ENCODE measurements at regions not wholly inside any gene's neighbourhood (a gene's known extent, or its start where the extent isn't known, plus 50 kb on each side); places are given as distances from the start of the nearest gene placed in this dataset.
"Not testable (repeated sequence)": the region's sequence is repeated elsewhere in the genome, so short reads cannot be mapped to it uniquely, and the experiment has no call there.

GRCh38 chr20:53872561-53873229, 197.7 kb downstream of the BCAS1 start:
- no peak for DNase-seq (ENCODE audit: low read depth)

GRCh38 chr20:53872081-53872541, 198.3 kb downstream of the BCAS1 start:
- no peak for DNase-seq (ENCODE audit: low read depth)

DNA sequence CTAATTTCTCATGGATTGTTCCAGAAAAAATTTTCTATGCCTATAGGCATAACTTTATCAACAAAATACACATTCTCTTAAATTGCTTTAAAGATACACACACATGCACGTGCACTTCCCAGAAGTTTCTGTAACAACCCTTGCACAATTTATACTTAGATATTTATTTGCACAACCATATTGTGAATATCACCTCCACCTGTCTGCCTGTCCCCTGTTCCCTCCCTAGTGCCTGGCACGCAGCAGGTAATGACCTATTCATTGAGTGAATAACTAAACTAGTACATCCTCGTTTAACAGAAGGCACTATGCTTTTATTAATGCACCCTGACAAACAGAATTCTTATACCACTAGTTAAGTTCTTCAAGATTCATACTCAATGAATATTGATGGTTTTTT, 198.9 kb downstream of the BCAS1 start:
- DNase-seq (ENCODE audit: low read depth) = no peak

DNA sequence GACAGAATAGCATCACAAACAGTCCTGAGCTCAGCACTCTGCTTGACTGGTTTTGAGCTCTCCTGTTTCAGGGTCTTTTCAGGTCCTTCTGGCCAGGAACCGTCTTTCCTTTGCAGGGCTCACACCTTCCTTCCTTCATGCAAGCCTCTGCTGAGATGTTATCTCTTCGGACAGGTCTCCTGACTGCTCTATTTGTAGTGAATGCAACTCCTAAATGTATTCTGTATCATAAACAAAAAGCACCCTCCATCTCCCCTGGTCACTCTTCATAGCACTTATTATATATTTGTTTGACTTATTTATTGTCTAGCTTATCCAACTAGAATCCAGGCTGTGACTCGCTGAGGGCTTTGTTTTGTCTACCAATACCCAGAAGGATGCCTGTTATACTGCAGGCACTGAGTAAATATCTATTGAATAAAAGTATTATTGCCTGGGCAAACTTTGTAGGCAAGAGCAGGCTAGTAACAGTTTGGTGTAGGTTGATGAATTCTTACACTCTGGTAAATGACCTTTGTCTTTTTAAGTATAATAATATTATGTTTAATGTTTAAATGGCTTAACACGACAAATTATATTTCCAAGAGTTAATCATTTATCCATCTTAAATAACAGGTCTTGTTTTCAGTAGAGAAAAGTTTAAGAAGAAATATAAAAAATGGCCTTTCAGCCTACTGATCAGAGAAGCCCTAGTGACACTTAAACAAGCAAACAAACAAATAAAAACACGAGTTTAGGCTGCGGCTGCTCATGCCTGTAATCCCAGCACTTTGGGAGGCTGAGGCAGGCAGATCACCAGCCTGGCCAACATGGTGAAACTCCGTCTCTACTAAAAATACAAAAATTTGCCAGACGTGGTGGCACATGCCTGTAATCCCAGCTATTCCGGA, 199.7 kb downstream of the BCAS1 start:
- no peak for DNase-seq (ENCODE audit: low read depth)

- no peak for DNase-seq (ENCODE audit: low read depth)
Measured at GRCh38 chr20:53869466-53870258, 200.7 kb downstream of the BCAS1 start.

DNA sequence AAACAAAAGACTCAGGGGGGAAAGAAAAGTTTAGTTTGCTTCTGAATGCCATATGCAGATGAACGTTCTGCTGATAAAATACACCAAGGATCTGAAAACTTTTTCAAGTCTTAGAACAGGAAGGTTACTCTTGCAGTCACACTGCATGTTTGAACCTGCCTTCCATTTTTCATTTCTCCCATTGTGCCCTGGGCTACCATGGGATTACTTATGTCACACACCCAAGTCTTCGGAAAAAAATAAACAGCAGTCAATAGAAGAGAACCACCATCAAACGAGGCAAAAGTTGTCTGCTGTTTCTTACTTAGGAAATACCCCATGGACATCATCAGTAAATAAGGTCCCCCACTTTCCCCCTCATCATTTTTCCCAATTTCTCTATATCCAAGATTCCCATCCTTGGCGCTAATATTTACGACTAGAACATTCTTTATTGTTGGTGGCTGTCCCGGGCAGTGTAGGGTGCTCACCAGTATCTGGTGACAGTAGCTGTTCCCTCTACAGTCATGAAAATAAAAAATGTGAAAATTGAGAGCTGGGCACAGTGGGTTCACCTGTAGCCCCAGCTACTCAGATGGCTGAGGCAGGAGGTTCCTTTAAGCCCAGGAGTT, 202.5 kb downstream of the BCAS1 start:
- DNase-seq (ENCODE audit: low read depth) = no peak

DNA sequence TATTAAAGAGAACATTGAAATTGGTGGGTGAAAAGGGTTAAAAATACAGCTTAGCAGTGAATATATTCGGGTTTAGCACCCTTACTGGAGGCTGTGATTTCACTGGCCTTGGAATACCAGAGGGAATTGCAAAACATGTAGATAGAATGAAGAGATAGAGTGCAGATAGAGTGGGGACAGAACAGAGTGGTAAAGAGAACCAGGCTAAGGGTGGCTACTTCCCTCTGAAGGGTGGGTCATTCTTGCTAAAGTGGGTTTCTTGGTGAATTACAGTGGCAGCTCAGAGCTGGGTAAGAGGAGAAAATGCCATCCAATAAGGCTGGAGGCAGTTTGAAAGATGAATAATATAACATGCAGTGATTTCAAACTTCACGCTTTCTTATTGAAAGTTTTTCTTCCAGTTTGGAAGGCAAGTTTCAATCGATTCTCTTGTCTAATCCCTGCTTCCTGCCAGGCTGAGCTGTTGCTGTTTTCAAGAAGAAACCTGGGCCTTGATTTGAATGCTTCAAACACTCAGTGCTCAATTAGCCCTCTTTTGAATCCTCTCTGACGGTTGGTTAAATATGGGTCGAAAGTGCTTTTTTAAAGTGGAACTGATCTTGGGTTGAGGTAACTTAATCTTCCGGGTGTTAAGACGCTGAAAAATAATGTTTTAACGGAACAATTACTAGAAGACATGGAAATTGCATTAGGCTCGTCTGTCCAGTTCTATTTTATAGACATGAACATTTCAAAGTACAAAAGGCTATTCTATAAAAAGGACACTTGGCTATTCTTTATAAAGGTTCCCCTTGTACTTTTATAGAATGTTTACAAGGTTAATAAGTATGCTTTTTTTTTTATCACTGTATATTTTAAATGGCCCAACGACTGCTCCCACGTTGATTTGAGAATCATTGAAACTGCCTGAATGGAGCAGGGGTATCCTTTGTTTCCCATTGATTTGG, 203.3 kb downstream of the BCAS1 start:
- DNase-seq (ENCODE audit: low read depth) = no peak

GRCh38 chr20:53865901-53866793, 204.2 kb downstream of the BCAS1 start:
- DNase-seq (ENCODE audit: low read depth) = no peak

GRCh38 chr20:53864765-53865683, 205.4 kb downstream of the BCAS1 start:
- DNase-seq (ENCODE audit: low read depth) = not testable (repeated sequence)

GRCh38 chr20:53863923-53864641, 206.3 kb downstream of the BCAS1 start:
- DNase-seq (ENCODE audit: low read depth) = not testable (repeated sequence)

- DNase-seq (ENCODE audit: low read depth) = not testable (repeated sequence)
Measured at GRCh38 chr20:53863535-53863922, 206.9 kb downstream of the BCAS1 start.

GRCh38 chr20:53863039-53863438, 207.4 kb downstream of the BCAS1 start:
- not testable (repeated sequence) for DNase-seq (ENCODE audit: low read depth)

DNA sequence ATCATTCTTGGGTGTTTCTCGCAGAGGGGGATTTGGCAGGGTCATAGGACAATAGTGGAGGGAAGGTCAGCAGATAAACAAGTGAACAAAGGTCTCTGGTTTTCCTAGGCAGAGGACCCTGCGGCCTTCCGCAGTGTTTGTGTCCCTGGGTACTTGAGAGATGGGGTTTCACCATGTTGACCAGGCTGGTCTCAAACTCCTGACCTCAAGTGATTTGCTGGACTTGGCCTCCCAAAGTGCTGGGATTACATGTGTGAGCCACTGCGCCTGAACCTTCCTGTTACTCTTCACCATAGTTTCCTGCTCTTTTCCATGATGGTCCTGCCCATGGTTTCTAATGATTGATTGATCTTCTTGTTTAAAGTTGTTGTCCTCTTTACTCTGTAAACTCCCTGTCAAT, 207.9 kb downstream of the BCAS1 start:
- not testable (repeated sequence) for DNase-seq (ENCODE audit: low read depth)

GRCh38 chr20:53862136-53862397, 208.3 kb downstream of the BCAS1 start:
- not testable (repeated sequence) for DNase-seq (ENCODE audit: low read depth)

GRCh38 chr20:53859684-53860083, 210.7 kb downstream of the BCAS1 start:
- no peak for DNase-seq (ENCODE audit: low read depth)

DNA sequence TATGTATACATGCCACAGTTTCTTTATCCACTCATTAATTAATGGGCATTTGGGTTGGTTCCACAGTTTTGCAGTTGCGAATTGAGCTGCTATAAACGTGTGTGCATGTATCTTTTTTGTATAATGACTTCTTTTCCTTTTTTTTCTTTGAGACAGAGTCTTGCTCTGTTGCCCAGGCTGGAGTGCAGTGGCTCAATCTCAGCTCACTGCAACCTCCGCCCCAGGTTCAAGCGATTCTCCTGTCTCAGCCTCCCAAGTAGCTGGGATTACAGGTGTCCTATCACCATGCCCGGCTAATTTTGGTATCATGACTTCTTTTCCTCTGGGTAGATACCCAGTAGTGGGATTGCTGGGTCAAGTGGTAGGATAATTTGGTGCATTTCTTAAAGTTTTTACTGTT, 211.4 kb downstream of the BCAS1 start:
- not testable (repeated sequence) for DNase-seq (ENCODE audit: low read depth)

GRCh38 chr20:53858516-53858915, 211.9 kb downstream of the BCAS1 start:
- DNase-seq (ENCODE audit: low read depth) = not testable (repeated sequence)

DNA sequence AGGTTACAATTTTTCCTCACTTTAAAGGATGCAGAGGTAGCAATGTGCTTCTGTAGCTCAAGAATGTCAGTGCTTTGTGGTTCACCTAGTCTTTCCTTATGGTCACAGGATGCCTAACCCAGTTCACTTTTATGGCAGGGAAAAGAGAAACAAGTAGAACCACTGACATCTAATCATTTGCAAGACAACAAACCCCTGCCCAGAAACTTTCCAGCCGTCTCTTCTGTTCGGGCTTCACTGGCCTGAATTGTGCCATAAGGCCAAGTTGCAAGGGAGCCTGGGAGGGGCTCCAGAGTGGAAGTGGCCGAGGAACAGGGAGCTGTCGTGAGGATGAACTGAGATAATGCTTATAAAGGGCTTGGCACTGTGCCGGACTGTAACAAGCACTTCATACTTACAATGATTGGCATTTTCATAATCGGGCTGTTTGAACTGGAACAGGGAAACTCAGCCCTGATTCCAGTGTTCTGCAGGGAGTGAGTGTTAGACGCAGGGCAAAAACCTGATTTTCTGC, 212.6 kb downstream of the BCAS1 start:
- no peak for DNase-seq (ENCODE audit: low read depth)

Data from CMK (cell line).